NCI-H2196 (cell line): ENCODE measurements at regions not wholly inside any gene's neighbourhood (a gene's known extent, or its start where the extent isn't known, plus 50 kb on each side); places are given as distances from the start of the nearest gene placed in this dataset.

Experiments
- DNase-seq: peaks from one replicate; lab custom pipeline; 2025; ENCODE audit not compliant: unreplicated experiment; lab: John Stamatoyannopoulos, UW

GRCh38 chr11:115718106-115718505, 213.9 kb upstream of the CADM1 start:
- DNase-seq = no peak

- DNase-seq = no peak
Observed at GRCh38 chr11:115716601-115717529, 212.7 kb upstream of the CADM1 start.

GRCh38 chr11:115716080-115716479, 211.9 kb upstream of the CADM1 start:
- DNase-seq = no peak

GRCh38 chr11:115715251-115715770, 211.1 kb upstream of the CADM1 start:
- no peak for DNase-seq

- no peak for DNase-seq
Observed at GRCh38 chr11:115712296-115712695, 208.1 kb upstream of the CADM1 start.

- no peak for DNase-seq
Observed at GRCh38 chr11:115710980-115711379, 206.8 kb upstream of the CADM1 start.

GRCh38 chr11:115710426-115710825, 206.2 kb upstream of the CADM1 start:
- no peak for DNase-seq

GRCh38 chr11:115709297-115709696, 205.1 kb upstream of the CADM1 start:
- no peak for DNase-seq

- no peak for DNase-seq
Observed at GRCh38 chr11:115707180-115707905, 203.1 kb upstream of the CADM1 start.

GRCh38 chr11:115706626-115707135, 202.5 kb upstream of the CADM1 start:
- DNase-seq = no peak

GRCh38 chr11:115705200-115705599, 201.0 kb upstream of the CADM1 start:
- DNase-seq = no peak

- DNase-seq = no peak
Observed at GRCh38 chr11:115700981-115701875, 197.0 kb upstream of the CADM1 start.

- no peak for DNase-seq
Observed at GRCh38 chr11:115700496-115700895, 196.3 kb upstream of the CADM1 start.

- DNase-seq = no peak
Observed at GRCh38 chr11:115699733-115700132, 195.5 kb upstream of the CADM1 start.

- no peak for DNase-seq
Observed at GRCh38 chr11:115699326-115699725, 195.1 kb upstream of the CADM1 start.

GRCh38 chr11:115698243-115698642, 194.0 kb upstream of the CADM1 start:
- DNase-seq = no peak

GRCh38 chr11:115696563-115696962, 192.3 kb upstream of the CADM1 start:
- DNase-seq = no peak

GRCh38 chr11:115695677-115696364, 191.6 kb upstream of the CADM1 start:
- DNase-seq = peak; percentile 4

- no peak for DNase-seq
Observed at GRCh38 chr11:115693002-115693401, 188.8 kb upstream of the CADM1 start.

- no peak for DNase-seq
Observed at GRCh38 chr11:115691030-115691429, 186.8 kb upstream of the CADM1 start.
